ENCODE measurements at regions not wholly inside any gene's neighbourhood (a gene's known extent, or its start where the extent isn't known, plus 50 kb on each side); places are given as distances from the start of the nearest gene placed in this dataset.

GRCh38 chr1:224513383-224513782, 78.8 kb upstream of the WDR26 start:
- DNase-seq (ENCODE audit: low read depth): no peak
- TF ChIP-seq CTCF (IDR thresholded peaks at IDR 0.05; ENCODE audit: insufficient read depth, low read length): no peak
- H3K4me3 ChIP-seq (ENCODE audit: low read depth, low read length): no peak overlapping the region

- no peak overlapping the region for H3K4me3 ChIP-seq (ENCODE audit: low read depth, low read length)
- peak; percentile 87 for TF ChIP-seq CTCF (IDR thresholded peaks at IDR 0.05; ENCODE audit: insufficient read depth, low read length)
- DNase-seq (ENCODE audit: low read depth): peak; percentile 83
Measured at GRCh38 chr1:224513787-224514209, 79.2 kb upstream of the WDR26 start.

- no peak for DNase-seq (ENCODE audit: low read depth)
Measured at GRCh38 chr1:224517171-224517570, 82.6 kb upstream of the WDR26 start.

DNA sequence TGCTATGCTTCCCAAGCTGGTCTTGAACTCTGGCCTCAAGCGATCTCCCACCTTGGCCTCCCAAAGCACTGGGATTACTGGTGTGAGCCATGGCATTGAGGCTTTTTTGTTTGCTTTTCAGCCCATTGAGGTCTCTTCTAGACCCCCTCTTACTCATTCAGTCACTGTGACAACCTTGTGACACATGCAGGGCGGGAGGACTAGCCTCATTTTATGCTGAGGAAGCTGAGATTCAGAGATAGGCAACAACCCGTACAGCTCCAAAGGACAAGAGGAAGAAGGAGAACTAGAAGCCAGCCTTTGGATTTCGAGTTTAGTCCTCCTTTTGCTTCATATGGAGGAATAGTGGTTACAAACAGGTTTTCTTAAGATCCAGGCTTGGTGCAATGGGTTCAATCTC, 83.9 kb upstream of the WDR26 start:
- H3K4me3 ChIP-seq (ENCODE audit: low read depth, low read length): no peak overlapping the region
- DNase-seq (ENCODE audit: low read depth): no peak
- no peak for TF ChIP-seq CTCF (IDR thresholded peaks at IDR 0.05; ENCODE audit: insufficient read depth, low read length)

More at GRCh38 chr1:224517171-224517570, 82.6 kb upstream of the WDR26 start:
- TF ChIP-seq CTCF (IDR thresholded peaks at IDR 0.05; ENCODE audit: insufficient read depth, low read length): no peak
- no peak overlapping the region for H3K4me3 ChIP-seq (ENCODE audit: low read depth, low read length)

GRCh38 chr1:224519874-224520273, 85.3 kb upstream of the WDR26 start:
- H3K4me3 ChIP-seq (ENCODE audit: low read depth, low read length): no peak overlapping the region
- peak; percentile 47 for DNase-seq (ENCODE audit: low read depth)
- no peak for TF ChIP-seq CTCF (IDR thresholded peaks at IDR 0.05; ENCODE audit: insufficient read depth, low read length)

GRCh38 chr1:224520808-224521207, 86.2 kb upstream of the WDR26 start:
- no peak for TF ChIP-seq CTCF (IDR thresholded peaks at IDR 0.05; ENCODE audit: insufficient read depth, low read length)
- H3K4me3 ChIP-seq (ENCODE audit: low read depth, low read length): no peak overlapping the region
- DNase-seq (ENCODE audit: low read depth): no peak

All from fibroblast of the aortic adventitia (primary cell).